ENCODE measurements at regions not wholly inside any gene's neighbourhood (a gene's known extent, or its start where the extent isn't known, plus 50 kb on each side); places are given as distances from the start of the nearest gene placed in this dataset.
A peak's percentile ranks its signal among the peaks of the same experiment; 100 is the strongest.

- Mint-ChIP-seq H3K36me3 (ENCODE audit: low read depth) (no peaks in the 10 kb centered on the region), H3K4me3 (peak overlapping the region; percentile 33), H3K9me3 (no peaks in the 10 kb centered on the region), H3K27ac (peak overlapping the region; percentile 65), H3K27me3 (ENCODE audit: low read depth) (no peaks in the 10 kb centered on the region), H3K4me1 (ENCODE audit: low read depth) (peaks cover 37% of the 10 kb centered on the region)
Measured at GRCh38 chr5:74576941-74577456, 63.5 kb downstream of the ENC1 start.

GRCh38 chr5:74575741-74576538, 64.6 kb downstream of the ENC1 start:
- peaks cover under 1% of the 10 kb centered on the region for H3K36me3 Mint-ChIP-seq (ENCODE audit: low read depth)
- peak overlapping the region; percentile 23 for H3K4me3 Mint-ChIP-seq
- peaks cover 7% of the 10 kb centered on the region for H3K27me3 Mint-ChIP-seq (ENCODE audit: low read depth)
- peaks cover 3% of the 10 kb centered on the region for H3K9me3 Mint-ChIP-seq
- H3K27ac Mint-ChIP-seq = peak overlapping the region; percentile 68
- peaks cover 35% of the 10 kb centered on the region for H3K4me1 Mint-ChIP-seq (ENCODE audit: low read depth)

- no peak overlapping the region for H3K4me3 Mint-ChIP-seq
- peaks cover 15% of the 10 kb centered on the region for H3K27me3 Mint-ChIP-seq (ENCODE audit: low read depth)
- peaks cover 3% of the 10 kb centered on the region for H3K36me3 Mint-ChIP-seq (ENCODE audit: low read depth)
- no peaks in the 10 kb centered on the region for H3K4me1 Mint-ChIP-seq (ENCODE audit: low read depth)
- H3K9me3 Mint-ChIP-seq = peaks cover 18% of the 10 kb centered on the region
- H3K27ac Mint-ChIP-seq = no peak overlapping the region
Measured at GRCh38 chr5:74570250-74570649, 70.3 kb downstream of the ENC1 start.

GRCh38 chr5:74567411-74567995, 73.0 kb downstream of the ENC1 start:
- H3K4me3 Mint-ChIP-seq = no peak overlapping the region
- peaks cover 18% of the 10 kb centered on the region for H3K9me3 Mint-ChIP-seq
- peaks cover 3% of the 10 kb centered on the region for H3K36me3 Mint-ChIP-seq (ENCODE audit: low read depth)
- H3K27ac Mint-ChIP-seq = no peak overlapping the region
- peaks cover 15% of the 10 kb centered on the region for H3K27me3 Mint-ChIP-seq (ENCODE audit: low read depth)
- no peaks in the 10 kb centered on the region for H3K4me1 Mint-ChIP-seq (ENCODE audit: low read depth)

- no peaks in the 10 kb centered on the region for H3K4me1 Mint-ChIP-seq (ENCODE audit: low read depth)
- H3K4me3 Mint-ChIP-seq = no peak overlapping the region
- H3K36me3 Mint-ChIP-seq (ENCODE audit: low read depth) = no peaks in the 10 kb centered on the region
- no peaks in the 10 kb centered on the region for H3K9me3 Mint-ChIP-seq
- peaks cover 16% of the 10 kb centered on the region for H3K27me3 Mint-ChIP-seq (ENCODE audit: low read depth)
- H3K27ac Mint-ChIP-seq = no peak overlapping the region
Measured at GRCh38 chr5:74562122-74562521, 78.4 kb downstream of the ENC1 start.

- Mint-ChIP-seq H3K4me3 (no peak overlapping the region), H3K27ac (no peak overlapping the region), H3K27me3 (ENCODE audit: low read depth) (peaks cover 27% of the 10 kb centered on the region), H3K9me3 (no peaks in the 10 kb centered on the region), H3K4me1 (ENCODE audit: low read depth) (no peaks in the 10 kb centered on the region), H3K36me3 (ENCODE audit: low read depth) (no peaks in the 10 kb centered on the region)
Measured at GRCh38 chr5:74560245-74560644, 80.3 kb downstream of the ENC1 start.

- H3K27me3 Mint-ChIP-seq (ENCODE audit: low read depth) = peaks cover 43% of the 10 kb centered on the region
- H3K9me3 Mint-ChIP-seq = peaks cover 6% of the 10 kb centered on the region
- no peaks in the 10 kb centered on the region for H3K36me3 Mint-ChIP-seq (ENCODE audit: low read depth)
- H3K4me3 Mint-ChIP-seq = no peak overlapping the region
- no peaks in the 10 kb centered on the region for H3K4me1 Mint-ChIP-seq (ENCODE audit: low read depth)
- H3K27ac Mint-ChIP-seq = no peak overlapping the region
Measured at GRCh38 chr5:74556631-74557595, 83.6 kb downstream of the ENC1 start.

GRCh38 chr5:74556006-74556405, 84.5 kb downstream of the ENC1 start:
- peaks cover 6% of the 10 kb centered on the region for H3K9me3 Mint-ChIP-seq
- no peak overlapping the region for H3K27ac Mint-ChIP-seq
- H3K4me1 Mint-ChIP-seq (ENCODE audit: low read depth) = no peaks in the 10 kb centered on the region
- H3K4me3 Mint-ChIP-seq = no peak overlapping the region
- peaks cover 39% of the 10 kb centered on the region for H3K27me3 Mint-ChIP-seq (ENCODE audit: low read depth)
- no peaks in the 10 kb centered on the region for H3K36me3 Mint-ChIP-seq (ENCODE audit: low read depth)

- Mint-ChIP-seq H3K36me3 (ENCODE audit: low read depth) (no peaks in the 10 kb centered on the region), H3K4me1 (ENCODE audit: low read depth) (no peaks in the 10 kb centered on the region), H3K27me3 (ENCODE audit: low read depth) (peaks cover 28% of the 10 kb centered on the region), H3K4me3 (no peak overlapping the region), H3K9me3 (peaks cover 6% of the 10 kb centered on the region), H3K27ac (no peak overlapping the region)
Measured at GRCh38 chr5:74552101-74552500, 88.4 kb downstream of the ENC1 start.

GRCh38 chr5:74550927-74551326, 89.6 kb downstream of the ENC1 start:
- Mint-ChIP-seq H3K27ac (no peak overlapping the region), H3K9me3 (peaks cover 6% of the 10 kb centered on the region), H3K4me3 (no peak overlapping the region), H3K36me3 (ENCODE audit: low read depth) (no peaks in the 10 kb centered on the region), H3K4me1 (ENCODE audit: low read depth) (no peaks in the 10 kb centered on the region), H3K27me3 (ENCODE audit: low read depth) (peaks cover 22% of the 10 kb centered on the region)

GRCh38 chr5:74549384-74549783, 91.1 kb downstream of the ENC1 start:
- peaks cover 8% of the 10 kb centered on the region for H3K27me3 Mint-ChIP-seq (ENCODE audit: low read depth)

GRCh38 chr5:74546796-74547195, 93.7 kb downstream of the ENC1 start:
- no peaks in the 10 kb centered on the region for H3K4me1 Mint-ChIP-seq (ENCODE audit: low read depth)
- H3K36me3 Mint-ChIP-seq (ENCODE audit: low read depth) = no peaks in the 10 kb centered on the region
- H3K9me3 Mint-ChIP-seq = no peaks in the 10 kb centered on the region
- peaks cover 8% of the 10 kb centered on the region for H3K27me3 Mint-ChIP-seq (ENCODE audit: low read depth)
- H3K4me3 Mint-ChIP-seq = no peak overlapping the region
- no peak overlapping the region for H3K27ac Mint-ChIP-seq

More at GRCh38 chr5:74549384-74549783, 91.1 kb downstream of the ENC1 start:
- Mint-ChIP-seq H3K27ac (no peak overlapping the region), H3K36me3 (ENCODE audit: low read depth) (no peaks in the 10 kb centered on the region), H3K9me3 (no peaks in the 10 kb centered on the region), H3K4me1 (ENCODE audit: low read depth) (no peaks in the 10 kb centered on the region), H3K4me3 (no peak overlapping the region)

GRCh38 chr5:74544811-74545210, 95.7 kb downstream of the ENC1 start:
- Mint-ChIP-seq H3K4me1 (ENCODE audit: low read depth) (no peaks in the 10 kb centered on the region), H3K27me3 (ENCODE audit: low read depth) (peaks cover 8% of the 10 kb centered on the region), H3K4me3 (no peak overlapping the region), H3K9me3 (no peaks in the 10 kb centered on the region), H3K27ac (no peak overlapping the region), H3K36me3 (ENCODE audit: low read depth) (no peaks in the 10 kb centered on the region)
